ENCODE measurements at regions not wholly inside any gene's neighbourhood (a gene's known extent, or its start where the extent isn't known, plus 50 kb on each side); places are given as distances from the start of the nearest gene placed in this dataset.

- BruUV-seq (replicated peaks) = no TSS peak
- H3K27ac ChIP-seq = no peak overlapping the region
Observed at GRCh38 chr13:59459972-59460371, 703.8 kb downstream of the DIAPH3 start.

GRCh38 chr13:59461411-59461810 lies 702.3 kb downstream of the DIAPH3 start:
- no peak overlapping the region for H3K4me2 ChIP-seq
- CTCF ChIA-PET = no interaction called here
- intact Hi-C loops (cut with micrococcal nuclease; ENCODE audit: unreplicated experiment) = no loop called here

More at GRCh38 chr13:59459972-59460371, 703.8 kb downstream of the DIAPH3 start:
- no peak overlapping the region for H2AFZ ChIP-seq
- no peaks in the 10 kb centered on the region for H3K9me3 ChIP-seq (ENCODE audit: insufficient read depth, low read depth)
- TF ChIP-seq EZH2 (IDR thresholded peaks at IDR 0.05; ENCODE audit: low read depth) (no peak), CTCF (conservative IDR thresholded peaks at IDR 0.05) (no peak)
- CTCF ChIA-PET = no interaction called here
- H3K36me3 ChIP-seq (ENCODE audit: low read depth) = no peaks in the 10 kb centered on the region
- no peaks in the 10 kb centered on the region for H3K79me2 ChIP-seq (ENCODE audit: low read depth)
- H3K4me1 ChIP-seq (replicated peaks; ENCODE audit: insufficient read depth) = no peaks in the 10 kb centered on the region
- no peaks in the 10 kb centered on the region for H3K9me2 ChIP-seq (ENCODE audit: insufficient read depth)
- H3K4me2 ChIP-seq = no peak overlapping the region
- POLR2A ChIA-PET (ENCODE audit: unreplicated experiment) = no interaction called here
- no peak for DNase-seq
- H3K27me3 ChIP-seq (ENCODE audit: insufficient read depth, low read depth) = no peaks in the 10 kb centered on the region
- no peaks in the 10 kb centered on the region for H4K20me1 ChIP-seq (ENCODE audit: insufficient read depth)
- H3K4me3 ChIP-seq = no peak overlapping the region
- H3F3A ChIP-seq (ENCODE audit: insufficient read depth, low read depth) = no peaks in the 10 kb centered on the region
- intact Hi-C loops (cut with micrococcal nuclease; ENCODE audit: unreplicated experiment) = no loop called here

GRCh38 chr13:59463023-59463422 lies 700.7 kb downstream of the DIAPH3 start:
- H3K36me3 ChIP-seq (ENCODE audit: low read depth) = no peaks in the 10 kb centered on the region
- CTCF ChIA-PET = no interaction called here
- POLR2A ChIA-PET (ENCODE audit: unreplicated experiment) = no interaction called here
- H3K4me2 ChIP-seq = no peak overlapping the region
- no peaks in the 10 kb centered on the region for H3K9me2 ChIP-seq (ENCODE audit: insufficient read depth)
- H3K9me3 ChIP-seq (ENCODE audit: insufficient read depth, low read depth) = no peaks in the 10 kb centered on the region
- TF ChIP-seq CTCF (conservative IDR thresholded peaks at IDR 0.05) = no peak
- TF ChIP-seq EZH2 (IDR thresholded peaks at IDR 0.05; ENCODE audit: low read depth) = no peak
- no peaks in the 10 kb centered on the region for H3K79me2 ChIP-seq (ENCODE audit: low read depth)
- no peaks in the 10 kb centered on the region for H3F3A ChIP-seq (ENCODE audit: insufficient read depth, low read depth)
- H3K27me3 ChIP-seq (ENCODE audit: insufficient read depth, low read depth) = no peaks in the 10 kb centered on the region
- H3K27ac ChIP-seq = no peak overlapping the region
- no peak overlapping the region for H2AFZ ChIP-seq
- H3K4me3 ChIP-seq = no peak overlapping the region
- H3K4me1 ChIP-seq (replicated peaks; ENCODE audit: insufficient read depth) = no peaks in the 10 kb centered on the region
- no peak for DNase-seq
- H4K20me1 ChIP-seq (ENCODE audit: insufficient read depth) = no peaks in the 10 kb centered on the region
- intact Hi-C loops (cut with micrococcal nuclease; ENCODE audit: unreplicated experiment) = no loop called here
- no TSS peak for BruUV-seq (replicated peaks)

More at GRCh38 chr13:59461411-59461810, 702.3 kb downstream of the DIAPH3 start:
- Histone ChIP-seq H2AFZ (no peak overlapping the region), H3K4me1 (replicated peaks; ENCODE audit: insufficient read depth) (no peaks in the 10 kb centered on the region), H3K27ac (no peak overlapping the region), H3K9me2 (ENCODE audit: insufficient read depth) (no peaks in the 10 kb centered on the region), H3K9me3 (ENCODE audit: insufficient read depth, low read depth) (no peaks in the 10 kb centered on the region), H3K36me3 (ENCODE audit: low read depth) (no peaks in the 10 kb centered on the region), H3K4me3 (no peak overlapping the region), H3F3A (ENCODE audit: insufficient read depth, low read depth) (no peaks in the 10 kb centered on the region), H4K20me1 (ENCODE audit: insufficient read depth) (no peaks in the 10 kb centered on the region), H3K27me3 (ENCODE audit: insufficient read depth, low read depth) (no peaks in the 10 kb centered on the region), H3K79me2 (ENCODE audit: low read depth) (no peaks in the 10 kb centered on the region)
- POLR2A ChIA-PET (ENCODE audit: unreplicated experiment) = no interaction called here
- TF ChIP-seq CTCF (conservative IDR thresholded peaks at IDR 0.05) (no peak), EZH2 (IDR thresholded peaks at IDR 0.05; ENCODE audit: low read depth) (no peak)
- no TSS peak for BruUV-seq (replicated peaks)
- DNase-seq = no peak
